Superior temporal gyrus (tissue), 1 donor: ENCODE measurements at regions not wholly inside any gene's neighbourhood (a gene's known extent, or its start where the extent isn't known, plus 50 kb on each side); places are given as distances from the start of the nearest gene placed in this dataset.

Experiments used
- DNase-seq: peaks from one replicate; pipeline ENCODE4 v3.0.0-alpha.2; 2016; ENCODE audit errors: extremely low spot score

- DNase-seq: no peak
Observed at GRCh38 chrX:45777366-45777765, 576.7 kb upstream of the DIPK2B start.

- no peak for DNase-seq
Observed at GRCh38 chrX:45775468-45775867, 574.8 kb upstream of the DIPK2B start.

GRCh38 chrX:45774961-45775360, 574.3 kb upstream of the DIPK2B start:
- no peak for DNase-seq

- DNase-seq: no peak
Observed at GRCh38 chrX:45773572-45773971, 572.9 kb upstream of the DIPK2B start.

GRCh38 chrX:45771560-45772340, 571.1 kb upstream of the DIPK2B start:
- no peak for DNase-seq

- no peak for DNase-seq
Observed at GRCh38 chrX:45771114-45771513, 570.4 kb upstream of the DIPK2B start.

GRCh38 chrX:45769761-45770582, 569.3 kb upstream of the DIPK2B start:
- DNase-seq: no peak

GRCh38 chrX:45768666-45769236, 568.1 kb upstream of the DIPK2B start:
- DNase-seq: no peak

- DNase-seq: no peak
Observed at GRCh38 chrX:45766981-45767501, 566.4 kb upstream of the DIPK2B start.

- no peak for DNase-seq
Observed at GRCh38 chrX:45765767-45766166, 565.1 kb upstream of the DIPK2B start.

GRCh38 chrX:45765281-45765680, 564.6 kb upstream of the DIPK2B start:
- DNase-seq: no peak

GRCh38 chrX:45762699-45763647, 562.3 kb upstream of the DIPK2B start:
- no peak for DNase-seq

- DNase-seq: no peak
Observed at GRCh38 chrX:45761920-45762319, 561.2 kb upstream of the DIPK2B start.

GRCh38 chrX:45760187-45760742, 559.6 kb upstream of the DIPK2B start:
- DNase-seq: no peak

GRCh38 chrX:45758738-45759397, 558.2 kb upstream of the DIPK2B start:
- no peak for DNase-seq

GRCh38 chrX:45758319-45758718, 557.6 kb upstream of the DIPK2B start:
- no peak for DNase-seq

- no peak for DNase-seq
Observed at GRCh38 chrX:45757272-45757671, 556.6 kb upstream of the DIPK2B start.

GRCh38 chrX:45756557-45756956, 555.9 kb upstream of the DIPK2B start:
- no peak for DNase-seq

GRCh38 chrX:45755703-45756102, 555.0 kb upstream of the DIPK2B start:
- DNase-seq: no peak

- DNase-seq: no peak
Observed at GRCh38 chrX:45751156-45751555, 550.5 kb upstream of the DIPK2B start.
